ENCODE measurements at regions not wholly inside any gene's neighbourhood (a gene's known extent, or its start where the extent isn't known, plus 50 kb on each side); places are given as distances from the start of the nearest gene placed in this dataset.

GRCh38 chrX:39176105-39176504, 374.8 kb downstream of the MID1IP1 start:
- no peak for DNase-seq

- DNase-seq = no peak
These were observed 388.2 kb downstream of the MID1IP1 start for GRCh38 chrX:39189431-39189830.

DNA sequence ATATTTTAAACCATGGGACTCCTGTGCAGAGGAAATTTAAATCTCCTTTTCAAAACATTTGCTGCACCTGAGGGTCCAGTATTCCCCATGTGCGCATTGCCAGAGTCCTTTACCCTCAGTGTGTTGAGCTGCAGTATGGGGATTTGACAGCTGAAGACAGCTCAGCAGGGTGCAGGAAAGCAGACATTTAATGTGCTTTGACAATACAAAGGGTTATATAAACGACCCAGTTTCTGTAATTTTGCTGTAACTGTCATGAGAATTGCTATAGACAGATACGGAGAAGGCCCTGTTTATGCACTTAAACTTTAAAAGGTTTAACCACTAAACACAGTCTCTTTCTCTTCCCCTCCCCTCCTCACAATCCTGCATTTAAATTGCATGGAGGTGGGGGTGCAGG, 393.4 kb downstream of the MID1IP1 start:
- DNase-seq = no peak

- no peak for DNase-seq
These were observed 393.9 kb downstream of the MID1IP1 start for GRCh38 chrX:39195156-39195555.

DNA sequence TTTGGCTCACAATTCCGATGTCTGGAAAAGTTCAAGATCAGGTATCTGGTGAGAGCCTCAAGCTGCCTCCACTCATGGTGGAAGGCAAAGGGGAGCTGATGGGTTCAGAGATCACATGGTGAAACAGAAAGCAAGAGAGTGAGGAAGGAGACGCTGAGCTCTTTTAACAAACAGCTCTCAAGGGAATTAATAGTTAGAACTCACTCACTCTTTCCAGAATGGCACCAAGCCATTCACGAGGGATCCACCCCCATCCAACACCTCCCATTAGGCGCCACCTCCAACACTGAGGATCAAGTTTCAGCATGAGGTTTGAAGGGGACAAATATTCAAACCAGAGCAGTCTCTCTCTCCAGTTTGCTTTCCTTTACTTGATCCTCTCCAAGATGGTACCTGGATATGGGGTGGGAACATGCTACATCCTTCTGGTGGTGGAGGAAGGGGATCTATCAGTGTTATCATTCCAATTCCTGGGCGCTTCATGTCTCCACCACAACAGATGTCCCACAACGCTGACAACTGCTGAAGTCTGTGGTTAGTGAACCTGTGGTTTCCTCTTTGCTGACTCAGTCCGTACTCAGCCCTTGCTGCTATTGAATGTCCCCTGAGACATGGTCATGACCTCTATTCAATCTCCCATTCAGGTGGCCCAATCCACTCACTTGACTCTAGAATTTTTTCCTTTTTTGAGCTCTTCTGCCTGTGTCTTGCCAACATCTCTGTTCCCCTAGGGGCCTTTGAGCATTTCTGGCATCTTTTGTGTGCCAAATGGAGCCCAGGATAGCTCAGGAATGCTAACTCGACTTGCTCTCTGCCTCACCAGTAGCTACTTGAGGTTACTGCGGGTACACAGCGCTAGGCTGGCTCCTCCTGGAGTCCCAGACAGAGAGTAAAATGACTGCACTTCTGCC, 395.2 kb downstream of the MID1IP1 start:
- DNase-seq = peak; percentile 52

GRCh38 chrX:39199429-39199828, 398.2 kb downstream of the MID1IP1 start:
- no peak for DNase-seq

DNA sequence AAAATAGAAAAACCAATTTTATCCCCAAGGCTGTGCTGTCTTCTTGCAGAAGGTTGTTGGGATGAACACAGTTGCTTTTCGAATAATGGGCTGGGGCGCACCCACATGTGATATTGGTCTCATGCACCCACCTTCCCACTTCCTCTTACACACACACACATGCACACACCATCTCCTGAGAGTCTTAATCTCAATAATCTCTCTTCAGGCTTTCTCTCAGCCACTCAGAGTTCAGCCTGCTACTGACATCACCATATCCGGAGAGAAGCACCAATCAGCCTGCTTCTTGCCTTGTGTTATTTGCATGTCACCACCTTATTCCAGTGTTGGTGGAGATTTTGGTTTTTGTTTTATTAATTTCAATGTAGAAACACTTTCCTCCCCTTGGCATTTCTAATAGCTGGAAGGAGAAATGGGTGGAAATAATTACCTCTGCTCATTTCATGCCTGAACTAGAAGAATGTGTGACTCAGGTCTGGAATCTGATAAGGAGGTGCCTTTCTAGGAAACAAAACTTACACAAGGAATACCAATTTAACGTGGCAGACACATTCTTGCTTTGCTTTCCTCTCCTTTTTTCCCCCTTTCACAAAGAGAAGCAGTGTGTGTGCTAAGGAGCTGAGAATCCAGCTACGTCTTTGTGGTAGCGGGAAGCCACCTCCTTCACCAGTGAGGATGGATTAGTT, 400.2 kb downstream of the MID1IP1 start:
- DNase-seq = peak; percentile 1

DNA sequence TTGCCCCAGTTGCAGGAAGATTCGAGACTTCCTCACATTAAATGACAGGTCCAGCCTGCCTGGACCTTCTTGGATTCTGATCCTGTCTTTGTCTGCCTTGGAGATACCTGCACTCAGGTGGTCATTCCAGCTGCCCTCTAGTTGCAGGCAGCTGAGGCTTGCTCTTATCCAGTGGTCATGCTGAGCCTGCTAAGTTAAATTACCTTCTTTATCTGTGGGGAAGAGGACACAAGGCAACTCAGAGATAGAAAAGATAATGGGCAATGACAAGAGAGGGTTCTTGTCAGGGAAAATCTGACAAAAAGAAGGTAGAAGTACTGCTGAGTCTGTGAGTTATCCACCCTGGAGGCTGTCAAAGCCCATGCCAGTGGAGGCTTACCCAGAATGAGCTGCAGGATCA, 401.4 kb downstream of the MID1IP1 start:
- no peak for DNase-seq

DNA sequence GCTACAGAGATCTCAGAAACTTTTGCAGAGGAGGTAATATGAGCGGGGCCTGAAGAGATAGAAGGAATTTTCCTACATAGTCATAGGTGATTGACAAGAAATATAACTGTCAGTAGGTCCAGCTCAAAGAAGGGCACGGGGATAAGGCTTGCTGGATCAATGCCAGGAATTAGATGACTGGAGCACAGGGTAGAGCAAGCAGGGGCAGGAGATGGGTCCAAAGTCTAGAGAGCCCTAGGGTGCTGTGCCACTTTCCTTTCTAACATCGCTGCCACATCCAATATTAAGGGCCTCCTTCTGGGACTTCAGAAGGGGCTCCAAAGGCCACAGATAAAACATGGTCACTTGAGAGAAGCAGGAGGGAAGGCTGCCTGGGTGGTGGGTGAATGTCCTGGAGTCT, 402.2 kb downstream of the MID1IP1 start:
- DNase-seq = no peak

GRCh38 chrX:39204353-39204752, 403.1 kb downstream of the MID1IP1 start:
- no peak for DNase-seq

GRCh38 chrX:39204945-39205344, 403.7 kb downstream of the MID1IP1 start:
- no peak for DNase-seq

DNA sequence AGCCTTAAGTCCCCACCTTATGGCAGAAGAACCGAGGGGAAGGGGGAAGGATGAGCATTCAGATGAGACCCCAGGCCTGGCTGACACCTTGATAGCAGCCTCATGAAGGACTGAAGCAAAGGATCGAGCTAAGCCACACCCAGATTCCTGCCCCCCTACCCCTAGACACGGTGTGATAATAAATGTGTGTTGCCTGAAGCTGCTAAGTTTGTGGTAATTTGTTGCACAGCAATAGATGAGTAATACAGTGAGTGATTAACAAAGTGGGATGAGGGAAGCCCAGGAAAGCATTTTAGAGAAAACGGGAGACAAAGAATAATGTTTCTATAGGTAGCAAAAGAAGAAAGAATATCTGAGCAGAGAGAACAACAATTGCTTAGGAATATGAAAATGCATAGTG, 404.2 kb downstream of the MID1IP1 start:
- DNase-seq = no peak

- no peak for DNase-seq
These were observed 405.3 kb downstream of the MID1IP1 start for GRCh38 chrX:39206399-39207145.

- DNase-seq = no peak
These were observed 410.2 kb downstream of the MID1IP1 start for GRCh38 chrX:39211501-39211900.

GRCh38 chrX:39212456-39212855, 411.2 kb downstream of the MID1IP1 start:
- no peak for DNase-seq

GRCh38 chrX:39214387-39215126, 413.3 kb downstream of the MID1IP1 start:
- DNase-seq = no peak

- DNase-seq = no peak
These were observed 419.7 kb downstream of the MID1IP1 start for GRCh38 chrX:39220952-39221351.

GRCh38 chrX:39222346-39223113, 421.3 kb downstream of the MID1IP1 start:
- DNase-seq = no peak

DNA sequence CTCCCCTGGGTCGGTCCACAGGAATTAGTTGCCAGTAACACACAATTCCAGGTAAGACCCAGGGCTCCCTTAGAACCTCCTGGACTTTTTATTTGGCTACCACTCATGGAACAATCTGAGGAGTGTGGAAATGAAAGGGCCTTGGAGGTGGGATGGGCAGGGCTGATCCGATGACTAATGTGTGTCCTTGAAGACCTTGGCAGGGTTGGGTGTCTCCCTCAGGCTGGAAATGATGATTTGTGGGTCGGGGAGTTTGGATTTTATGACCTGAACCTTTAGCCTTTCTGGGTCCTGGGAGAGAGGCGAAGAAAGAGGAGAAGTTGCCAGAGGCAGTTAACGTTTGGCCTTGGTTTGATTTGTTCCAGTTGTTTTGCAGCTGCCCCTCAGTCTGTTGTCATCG, 425.0 kb downstream of the MID1IP1 start:
- no peak for DNase-seq

DNA sequence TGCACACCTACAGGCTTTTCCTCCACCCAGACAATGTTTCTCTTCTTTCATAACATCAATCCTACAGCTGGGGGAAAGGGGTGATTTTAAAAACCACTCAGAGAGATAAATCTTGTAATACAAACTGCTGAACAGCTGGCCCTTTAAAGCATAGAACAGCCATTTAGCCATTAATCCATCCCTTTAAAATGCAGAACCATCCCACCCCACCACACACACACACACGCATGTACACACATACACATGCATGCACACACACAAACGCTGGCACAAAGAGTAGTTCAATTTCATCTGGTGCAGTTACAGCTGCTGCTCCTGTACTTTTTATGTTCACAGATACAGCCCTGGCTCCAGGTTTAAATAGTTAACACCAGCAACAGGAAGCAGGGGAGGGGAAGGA, 426.1 kb downstream of the MID1IP1 start:
- no peak for DNase-seq

GRCh38 chrX:39238006-39238405, 436.7 kb downstream of the MID1IP1 start:
- DNase-seq = no peak

- peak; percentile 29 for DNase-seq
These were observed 440.9 kb downstream of the MID1IP1 start for GRCh38 chrX:39242187-39242586.

Data from CD4-positive, alpha-beta T cell treated with Interleukin-10 for 1 hour (primary cell).